ENCODE measurements at regions not wholly inside any gene's neighbourhood (a gene's known extent, or its start where the extent isn't known, plus 50 kb on each side); places are given as distances from the start of the nearest gene placed in this dataset.

GRCh38 chr13:42671502-42671901 is 97.5 kb downstream of the TNFSF11 start:
- no peak for TF ChIP-seq RAD21 (IDR thresholded peaks at IDR 0.05; ENCODE audit: low read length)
- no peak for TF ChIP-seq POLR2A (IDR thresholded peaks at IDR 0.05; ENCODE audit: low read depth, low read length)
- no peak for TF ChIP-seq USF2 (IDR thresholded peaks at IDR 0.05; ENCODE audit: low read depth, low read length)
- TF ChIP-seq CTCF (conservative IDR thresholded peaks at IDR 0.05; ENCODE audit: low read depth, low read length) = no peak

Data from IMR-90 (cell line).